Endothelial cell of umbilical vein (primary cell): ENCODE measurements at regions not wholly inside any gene's neighbourhood (a gene's known extent, or its start where the extent isn't known, plus 50 kb on each side); places are given as distances from the start of the nearest gene placed in this dataset.

Experiments
- BruUV-seq: library from RNA; stranded (reverse); fragments of 400-500 nt; replicated peaks from 2 replicates; lab custom pipeline; 2021; lab: Mats Ljungman, UMichigan
- CTCF ChIA-PET: fragments of 300-600, 350-600 bp; sonication (Branson Sonifier 250); formaldehyde crosslinking; loops from one replicate; lab custom pipeline; 2021; ENCODE audit warnings: antibody characterized with exemption, inconsistent platforms; lab: Charles Lee
- POLR2A ChIA-PET: fragments of 300-600, 350-600 bp; sonication (Branson Sonifier 250); formaldehyde crosslinking; loops from one replicate; lab custom pipeline; 2021; ENCODE audit warnings: antibody characterized with exemption, inconsistent platforms; lab: Charles Lee
- DNase-seq: peaks from one replicate; pipeline ENCODE4 v3.0.0-alpha.2; 2011; ENCODE audit warnings: low read depth, low spot score
- FAIRE-seq: peaks from 2 replicates; lab custom pipeline; 2011; peaks lifted over from hg19 to GRCh38; lab: Jason Lieb, UNC
- H2AFZ ChIP-seq: 2 replicates; pipeline ENCODE4 v1.6.0; 2012; ENCODE audit warnings: low read depth, low read length, control low read depth, inconsistent platforms
- H3K27ac ChIP-seq: 2 replicates; pipeline ENCODE4 v1.5.1; 2011; ENCODE audit warnings: low read depth, mild to moderate bottlenecking, control low read depth, low read length, moderate library complexity; ENCODE audit not compliant: insufficient read depth
- H3K27me3 ChIP-seq, 2 experiments: 2 replicates each; pipeline versions ENCODE4 v1.6.0 to v1.6.1; 2011; ENCODE audit warnings: low read length in 2 of 2, mixed read lengths in 1 of 2; ENCODE audit not compliant: control insufficient read depth in 2 of 2, insufficient read depth in 2 of 2
- H3K36me3 ChIP-seq, 2 experiments: 2 replicates in 1 of 2; 3 replicates in 1 of 2; pipeline ENCODE4 v1.5.1; 2011; ENCODE audit warnings: low read length in 2 of 2, mild to moderate bottlenecking in 1 of 2, moderate library complexity in 1 of 2; ENCODE audit not compliant: control insufficient read depth in 2 of 2, insufficient read depth in 2 of 2; ENCODE audit errors: extremely low read depth in 1 of 2
- H3K4me1 ChIP-seq: 3 replicates; pipeline ENCODE4 v1.5.1; 2011; ENCODE audit warnings: mild to moderate bottlenecking, low read length; ENCODE audit not compliant: control insufficient read depth, insufficient read depth; ENCODE audit errors: extremely low read depth
- H3K4me2 ChIP-seq: 2 replicates; pipeline ENCODE4 v1.6.1; 2011; ENCODE audit warnings: low read length, control low read depth, mixed read lengths; ENCODE audit not compliant: insufficient read depth
- H3K4me3 ChIP-seq, 3 experiments: fragments of 200-600 bp in 1 of 3; sonication (generic), shearing (Covaris generic) in 1 of 3; replicated peaks in 1 of 3; 2 replicates each; pipeline ENCODE4 v1.5.1; 2011 to 2016; ENCODE audit warnings: control low read depth in 3 of 3, low read length in 3 of 3, mild to moderate bottlenecking in 2 of 3, inconsistent platforms in 1 of 3, low read depth in 1 of 3, moderate library complexity in 1 of 3; ENCODE audit not compliant: insufficient read depth in 1 of 3
- H3K79me2 ChIP-seq: 2 replicates; pipeline ENCODE4 v1.6.0; 2012; ENCODE audit warnings: low read length, inconsistent platforms; ENCODE audit not compliant: control insufficient read depth, insufficient read depth
- H3K9ac ChIP-seq: replicated peaks from 2 replicates; pipeline ENCODE3; 2011; ENCODE audit warnings: low read length, control low read depth; ENCODE audit not compliant: insufficient read depth; ENCODE audit errors: extremely low read depth
- H3K9me1 ChIP-seq: replicated peaks from 3 replicates; pipeline ENCODE4 v1.6.0; 2011; ENCODE audit warnings: mild to moderate bottlenecking, low read length; ENCODE audit not compliant: control insufficient read depth, insufficient read depth; ENCODE audit errors: extremely low read depth
- H3K9me3 ChIP-seq: replicated peaks from 2 replicates; pipeline ENCODE4 v1.5.1; 2012; ENCODE audit warnings: low read length, inconsistent platforms; ENCODE audit not compliant: control insufficient read depth, insufficient read depth
- H4K20me1 ChIP-seq: replicated peaks from 2 replicates; pipeline ENCODE3; 2011; ENCODE audit warnings: mild to moderate bottlenecking, low read length; ENCODE audit not compliant: control insufficient read depth, insufficient read depth; ENCODE audit errors: extremely low read depth
- CTCF ChIP-seq, 2 donors: IDR thresholded peaks; 1 replicate in 1 of 2; 2 replicates in 1 of 2; pipeline ENCODE4 v1.5.1; 2011; ENCODE audit warnings: low read length in 2 of 2, mild to moderate bottlenecking in 2 of 2, moderate library complexity in 2 of 2, control low read depth in 1 of 2, inconsistent platforms in 1 of 2, low read depth in 1 of 2; ENCODE audit not compliant: insufficient read depth in 1 of 2; ENCODE audit errors: extremely low read depth in 1 of 2
- EZH2 ChIP-seq: IDR thresholded peaks from 2 replicates; pipeline ENCODE4 v1.6.1; 2012; ENCODE audit warnings: borderline replicate concordance, low read depth, mild to moderate bottlenecking, moderate library complexity, low read length, inconsistent platforms; ENCODE audit not compliant: severe bottlenecking
- FOS ChIP-seq: IDR thresholded peaks from 2 replicates; pipeline ENCODE4 v1.6.1; 2011; ENCODE audit warnings: mild to moderate bottlenecking, low read length, moderate library complexity, borderline replicate concordance; ENCODE audit not compliant: insufficient read depth
- GATA2 ChIP-seq: IDR thresholded peaks from 2 replicates; pipeline ENCODE4 v1.7.0; 2011; ENCODE audit warnings: low read depth, mild to moderate bottlenecking, moderate library complexity, mixed read lengths, low read length; ENCODE audit not compliant: insufficient read length, insufficient read depth
- JUN ChIP-seq: IDR thresholded peaks from 2 replicates; pipeline ENCODE4 v1.6.1; 2011; ENCODE audit warnings: borderline replicate concordance, low read depth; ENCODE audit not compliant: insufficient read length, insufficient read depth
- MAX ChIP-seq: IDR thresholded peaks from 2 replicates; pipeline ENCODE4 v1.6.1; 2011; ENCODE audit not compliant: insufficient read depth, insufficient read length
- MYC ChIP-seq: IDR thresholded peaks from one replicate; pipeline ENCODE4 v1.6.1; 2011; ENCODE audit warnings: mild to moderate bottlenecking, low read depth, low read length
- POLR2A ChIP-seq: IDR thresholded peaks from 2 replicates; pipeline ENCODE4 v1.6.1; 2012; ENCODE audit warnings: low read depth, mild to moderate bottlenecking, control low read depth, low read length
- POLR2AphosphoS5 ChIP-seq: IDR thresholded peaks from 2 replicates; pipeline ENCODE4 v1.6.1; 2012; ENCODE audit warnings: low read depth, mild to moderate bottlenecking, control low read depth, low read length, moderate library complexity; ENCODE audit not compliant: insufficient read depth
- dilution Hi-C: fragments of 300-500 bp; cut with MboI; formaldehyde crosslinking; loops from one replicate; pipeline ENCODE4 v1.15.0; 2019; ENCODE audit warnings: low sequenced_read_pairs; ENCODE audit not compliant: extremely low pct_ligation_motif_present
- intact Hi-C: fragments of 100-400 bp; cut with micrococcal nuclease; formaldehyde crosslinking; loops from one replicate; pipeline ENCODE4 v1.10.0; 2022

GRCh38 chr2:217326238-217327022 is 466.6 kb upstream of the TNP1 start:
- no peaks in the 10 kb centered on the region for H3K4me1 ChIP-seq
- H4K20me1 ChIP-seq, result no peaks in the 10 kb centered on the region
- no peaks in the 10 kb centered on the region for H3K79me2 ChIP-seq
- dilution Hi-C loops (no loop called here), intact Hi-C loops (no loop called here)
- H3K9me1 ChIP-seq, result no peaks in the 10 kb centered on the region
- TF ChIP-seq FOS (no peak), POLR2AphosphoS5 (no peak), CTCF (IDR thresholded peaks at IDR 0.05; ENCODE audit: extremely low read depth in 1 of 2, insufficient read depth in 1 of 2, low read depth in 1 of 2, low read length in 2 of 2) (no peak), MAX (no peak), GATA2 (no peak), MYC (no peak), EZH2 (no peak), POLR2A (no peak), JUN (no peak)
- POLR2A ChIA-PET, result no interaction called here
- no peak overlapping the region for H3K4me3 ChIP-seq
- no peak overlapping the region for H3K27ac ChIP-seq
- CTCF ChIA-PET, result no interaction called here
- no peak overlapping the region for H3K9ac ChIP-seq
- DNase-seq (no peak), FAIRE-seq (no peak)
- H3K27me3 ChIP-seq, result no peaks in the 10 kb centered on the region
- no peaks in the 10 kb centered on the region for H3K36me3 ChIP-seq
- H3K9me3 ChIP-seq, result no peaks in the 10 kb centered on the region
- no TSS peak for BruUV-seq
- H3K4me2 ChIP-seq, result no peak overlapping the region
- H2AFZ ChIP-seq, result no peak overlapping the region
